HFF-Myc (cell line): ENCODE measurements at regions not wholly inside any gene's neighbourhood (a gene's known extent, or its start where the extent isn't known, plus 50 kb on each side); places are given as distances from the start of the nearest gene placed in this dataset.
"Not testable (repeated sequence)": the region's sequence is repeated elsewhere in the genome, so short reads cannot be mapped to it uniquely, and the experiment has no call there.

Experiments used
- DNase-seq: peaks from one replicate; pipeline ENCODE4 v3.0.0-alpha.2; 2011; ENCODE audit warnings: low read depth; ENCODE audit errors: extremely low read depth
- H3K4me3 ChIP-seq: replicated peaks from 2 replicates; pipeline ENCODE4 v1.5.1; 2011; ENCODE audit warnings: low read depth, mild to moderate bottlenecking, control low read depth, low read length
- TF ChIP-seq, protein P1 (sequence below): IDR thresholded peaks from 2 replicates; pipeline ENCODE4 v1.5.1; 2012; ENCODE audit warnings: mild to moderate bottlenecking, low read depth, low read length, control low read depth; ENCODE audit errors: missing control alignments

DNA sequence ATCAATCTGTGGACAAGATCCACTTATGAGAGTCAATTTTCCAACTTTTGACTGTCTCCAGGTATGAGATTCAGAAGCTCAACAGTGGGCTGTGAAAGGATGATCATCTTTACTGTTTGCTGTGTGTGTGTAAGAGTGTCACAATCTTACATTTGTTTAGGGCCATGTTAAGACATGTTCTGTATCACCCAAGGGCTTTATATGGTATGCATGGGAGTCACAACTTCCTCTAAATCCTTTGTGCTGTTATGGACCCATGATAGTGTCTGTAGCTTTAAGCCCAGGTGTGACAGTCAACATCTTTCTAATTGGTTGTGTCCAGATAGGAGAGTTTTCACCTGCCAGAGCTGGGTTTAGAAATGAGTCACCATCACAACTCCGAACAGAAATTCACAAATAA lies 70.2 kb downstream of the ZNF726 start:
- not testable (repeated sequence) for H3K4me3 ChIP-seq, DNase-seq

DNA sequence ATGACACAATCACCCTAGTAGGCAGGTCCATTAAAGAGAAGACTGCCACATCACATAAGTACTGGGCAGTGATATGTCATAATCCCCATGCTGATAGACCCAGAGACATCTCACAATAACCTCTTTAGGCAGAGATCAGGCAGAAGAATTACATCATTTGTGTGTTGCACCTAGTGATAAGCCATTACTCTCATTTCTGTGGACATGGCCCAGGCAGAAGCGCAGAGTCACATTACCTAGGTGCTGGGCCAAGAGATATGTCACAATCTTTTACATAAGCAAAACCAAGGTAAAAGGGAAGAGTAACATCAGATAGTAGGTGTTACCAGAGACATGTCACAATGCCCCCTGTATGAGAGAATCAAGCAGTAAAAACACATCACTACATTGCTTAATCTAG lies 71.9 kb downstream of the ZNF726 start:
- no peak overlapping the region for H3K4me3 ChIP-seq
- DNase-seq: no peak
- TF ChIP-seq, protein P1, sequence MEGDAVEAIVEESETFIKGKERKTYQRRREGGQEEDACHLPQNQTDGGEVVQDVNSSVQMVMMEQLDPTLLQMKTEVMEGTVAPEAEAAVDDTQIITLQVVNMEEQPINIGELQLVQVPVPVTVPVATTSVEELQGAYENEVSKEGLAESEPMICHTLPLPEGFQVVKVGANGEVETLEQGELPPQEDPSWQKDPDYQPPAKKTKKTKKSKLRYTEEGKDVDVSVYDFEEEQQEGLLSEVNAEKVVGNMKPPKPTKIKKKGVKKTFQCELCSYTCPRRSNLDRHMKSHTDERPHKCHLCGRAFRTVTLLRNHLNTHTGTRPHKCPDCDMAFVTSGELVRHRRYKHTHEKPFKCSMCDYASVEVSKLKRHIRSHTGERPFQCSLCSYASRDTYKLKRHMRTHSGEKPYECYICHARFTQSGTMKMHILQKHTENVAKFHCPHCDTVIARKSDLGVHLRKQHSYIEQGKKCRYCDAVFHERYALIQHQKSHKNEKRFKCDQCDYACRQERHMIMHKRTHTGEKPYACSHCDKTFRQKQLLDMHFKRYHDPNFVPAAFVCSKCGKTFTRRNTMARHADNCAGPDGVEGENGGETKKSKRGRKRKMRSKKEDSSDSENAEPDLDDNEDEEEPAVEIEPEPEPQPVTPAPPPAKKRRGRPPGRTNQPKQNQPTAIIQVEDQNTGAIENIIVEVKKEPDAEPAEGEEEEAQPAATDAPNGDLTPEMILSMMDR: no peak

DNA sequence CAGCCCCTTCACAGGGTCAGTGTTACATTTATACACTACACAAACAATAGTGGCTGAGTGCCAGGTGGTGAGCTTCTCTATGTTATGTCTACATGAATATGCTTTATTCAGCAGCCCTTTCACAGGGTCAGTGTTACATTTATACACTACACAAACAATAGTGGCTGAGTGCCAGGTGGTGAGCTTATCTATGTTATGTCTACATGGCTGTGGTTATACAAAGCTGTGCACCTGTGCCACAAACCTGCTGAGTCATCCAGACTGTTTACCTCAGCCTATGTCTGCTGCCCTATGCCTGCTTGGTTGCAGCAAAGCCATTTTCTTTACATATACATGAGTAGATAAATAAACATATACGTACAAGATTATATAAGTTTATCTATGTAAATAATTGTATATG lies 76.5 kb downstream of the ZNF726 start:
- TF ChIP-seq, protein P1: no peak
- DNase-seq: no peak

GRCh38 chr19:23992348-23992747 lies 77.7 kb downstream of the ZNF726 start:
- no peak for DNase-seq
- no peak overlapping the region for H3K4me3 ChIP-seq
- TF ChIP-seq, protein P1: no peak

More for the DNA sequence above, 76.5 kb downstream of the ZNF726 start:
- no peak overlapping the region for H3K4me3 ChIP-seq

DNA sequence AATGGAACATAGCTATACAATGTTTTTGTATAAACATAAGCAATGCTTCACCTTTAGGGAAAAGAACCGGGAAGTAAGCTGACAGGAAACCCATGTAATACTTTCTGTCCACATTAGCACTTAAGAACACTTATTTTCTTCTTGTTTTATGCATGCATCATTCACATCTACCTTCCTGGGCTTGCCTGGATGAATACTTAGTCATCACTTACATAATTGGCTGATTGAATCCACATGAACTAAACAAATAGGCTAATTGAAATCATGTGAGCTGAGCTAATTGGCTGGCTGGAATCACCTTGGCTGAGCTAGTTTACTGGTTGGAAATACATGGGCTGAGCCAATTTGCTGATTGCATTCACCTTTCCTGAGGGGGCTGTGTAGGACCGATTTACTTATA lies 78.8 kb downstream of the ZNF726 start:
- TF ChIP-seq, protein P1: no peak
- DNase-seq: no peak
- no peak overlapping the region for H3K4me3 ChIP-seq

GRCh38 chr19:23996549-23996948 lies 81.9 kb downstream of the ZNF726 start:
- no peak overlapping the region for H3K4me3 ChIP-seq
- TF ChIP-seq, protein P1: peak; percentile 28
- DNase-seq: no peak

GRCh38 chr19:23998568-23998967 lies 83.9 kb downstream of the ZNF726 start:
- no peak overlapping the region for H3K4me3 ChIP-seq
- DNase-seq: no peak
- TF ChIP-seq, protein P1: no peak
